ENCODE measurements at regions not wholly inside any gene's neighbourhood (a gene's known extent, or its start where the extent isn't known, plus 50 kb on each side); places are given as distances from the start of the nearest gene placed in this dataset.

- no peaks in the 10 kb centered on the region for H3K36me3 ChIP-seq
- intact Hi-C loops (cut with DNase I): loop anchor here in 2 of 4 donors (10.0 kb wide), 1 partner anchor 337 kb away; no protein-coding TSS in a partner anchor
- H3K4me3 ChIP-seq: peak overlapping the region; percentile 9
- TF ChIP-seq CTCF (IDR thresholded peaks at IDR 0.05): no peak
- no peak for TF ChIP-seq POLR2A (IDR thresholded peaks at IDR 0.05)
- TF ChIP-seq EP300 (IDR thresholded peaks at IDR 0.05): no peak
- peaks cover 0 to 2% of the 10 kb centered on the region in 2 donors for H3K9me3 ChIP-seq
- DNase-seq: peak in 2 of 5 donors; percentile 6 to 8
- WGBS, 3 donors: 34 to 39% (median 36%) methylated on average over 5 of the region's 5 CpGs
- H3K27me3 ChIP-seq: no peaks in the 10 kb centered on the region
- H3K27ac ChIP-seq: no peak overlapping the region
- no peaks in the 10 kb centered on the region for H3K4me1 ChIP-seq (ENCODE audit: insufficient read depth)
Measured at GRCh38 chr3:190718097-190718496, 144.4 kb downstream of the GMNC start.

- no peak for DNase-seq
- Histone ChIP-seq H3K4me1 (ENCODE audit: insufficient read depth) (no peaks in the 10 kb centered on the region), H3K4me3 (no peak overlapping the region), H3K36me3 (no peaks in the 10 kb centered on the region), H3K27ac (no peak overlapping the region), H3K27me3 (no peaks in the 10 kb centered on the region), H3K9me3 (peaks cover 0 to 2% of the 10 kb centered on the region in 2 donors)
- no peak for TF ChIP-seq POLR2A (IDR thresholded peaks at IDR 0.05)
- WGBS, 3 donors: 34 to 59% (median 50%) methylated on average over 3 of the region's 3 CpGs
- intact Hi-C loops (cut with DNase I): loop anchor here in 2 of 4 donors (10.0 kb wide), 1 partner anchor 338 kb away; no protein-coding TSS in a partner anchor
Measured at GRCh38 chr3:190716961-190717360, 145.5 kb downstream of the GMNC start.

GRCh38 chr3:190716211-190716610, 146.3 kb downstream of the GMNC start:
- DNase-seq: no peak
- Histone ChIP-seq H3K27ac (no peak overlapping the region), H3K36me3 (no peaks in the 10 kb centered on the region), H3K4me3 (no peak overlapping the region), H3K27me3 (no peaks in the 10 kb centered on the region), H3K4me1 (ENCODE audit: insufficient read depth) (no peaks in the 10 kb centered on the region), H3K9me3 (no peaks in the 10 kb centered on the region)
- WGBS, 3 donors: 48 to 77% (median 62%) methylated on average over 2 of the region's 2 CpGs
- intact Hi-C loops (cut with DNase I): loop anchor here in 2 of 4 donors (10.0 kb wide), 1 partner anchor 339 kb away; no protein-coding TSS in a partner anchor
- TF ChIP-seq CTCF (IDR thresholded peaks at IDR 0.05): no peak
- TF ChIP-seq POLR2A (IDR thresholded peaks at IDR 0.05): no peak
- no peak for TF ChIP-seq EP300 (IDR thresholded peaks at IDR 0.05)

- Histone ChIP-seq H3K36me3 (no peaks in the 10 kb centered on the region), H3K27me3 (no peaks in the 10 kb centered on the region), H3K9me3 (no peaks in the 10 kb centered on the region), H3K4me1 (ENCODE audit: insufficient read depth) (no peaks in the 10 kb centered on the region), H3K27ac (no peak overlapping the region), H3K4me3 (no peak overlapping the region)
- no peak for DNase-seq
- 82 to 91% (median 89%) methylated on average over 3 of the region's 3 CpGs for WGBS, 3 donors
- intact Hi-C loops (cut with DNase I): loop anchor here in 2 of 4 donors (10.0 kb wide), 1 partner anchor 344 kb away; no protein-coding TSS in a partner anchor
- TF ChIP-seq POLR2A (IDR thresholded peaks at IDR 0.05) (no peak), CTCF (IDR thresholded peaks at IDR 0.05) (no peak), EP300 (IDR thresholded peaks at IDR 0.05) (no peak)
Measured at GRCh38 chr3:190710723-190711122, 151.8 kb downstream of the GMNC start.

- H3K9me3 ChIP-seq: no peaks in the 10 kb centered on the region
- TF ChIP-seq EP300 (IDR thresholded peaks at IDR 0.05): no peak
- no peak for TF ChIP-seq CTCF (IDR thresholded peaks at IDR 0.05)
- no peak for TF ChIP-seq POLR2A (IDR thresholded peaks at IDR 0.05)
- no peak overlapping the region for H3K27ac ChIP-seq
- intact Hi-C loops (cut with DNase I): no loop called here
- H3K4me1 ChIP-seq (ENCODE audit: insufficient read depth): no peaks in the 10 kb centered on the region
- no peak overlapping the region for H3K4me3 ChIP-seq
- no peak for DNase-seq
- WGBS, 3 donors: 37 to 42% (median 38%) methylated on average over 2 of the region's 2 CpGs
- no peaks in the 10 kb centered on the region for H3K36me3 ChIP-seq
- H3K27me3 ChIP-seq: no peaks in the 10 kb centered on the region
Measured at GRCh38 chr3:190709351-190709773, 153.1 kb downstream of the GMNC start.

Data from ovary (tissue), 7 donors.